Keratinocyte (primary cell): ENCODE measurements at regions not wholly inside any gene's neighbourhood (a gene's known extent, or its start where the extent isn't known, plus 50 kb on each side); places are given as distances from the start of the nearest gene placed in this dataset.

Source experiments
- EZH2 ChIP-seq: IDR thresholded peaks from one replicate; pipeline ENCODE4 v1.6.1; 2012; ENCODE audit warnings: inconsistent platforms, mild to moderate bottlenecking, low read length, moderate library complexity
- TF ChIP-seq, protein P1 (sequence below), 3 experiments: IDR thresholded peaks in 1 of 3; conservative IDR thresholded peaks in 1 of 3; optimal IDR thresholded peaks in 1 of 3; 2 replicates in 2 of 3; 3 replicates in 1 of 3; pipeline versions ENCODE3 to v1.5.1; 2011; ENCODE audit warnings: low read length in 3 of 3, mild to moderate bottlenecking in 3 of 3, moderate library complexity in 2 of 3, control low read depth in 1 of 3, inconsistent platforms in 1 of 3; ENCODE audit not compliant: insufficient read depth in 2 of 3; ENCODE audit errors: extremely low read depth in 1 of 3

DNA sequence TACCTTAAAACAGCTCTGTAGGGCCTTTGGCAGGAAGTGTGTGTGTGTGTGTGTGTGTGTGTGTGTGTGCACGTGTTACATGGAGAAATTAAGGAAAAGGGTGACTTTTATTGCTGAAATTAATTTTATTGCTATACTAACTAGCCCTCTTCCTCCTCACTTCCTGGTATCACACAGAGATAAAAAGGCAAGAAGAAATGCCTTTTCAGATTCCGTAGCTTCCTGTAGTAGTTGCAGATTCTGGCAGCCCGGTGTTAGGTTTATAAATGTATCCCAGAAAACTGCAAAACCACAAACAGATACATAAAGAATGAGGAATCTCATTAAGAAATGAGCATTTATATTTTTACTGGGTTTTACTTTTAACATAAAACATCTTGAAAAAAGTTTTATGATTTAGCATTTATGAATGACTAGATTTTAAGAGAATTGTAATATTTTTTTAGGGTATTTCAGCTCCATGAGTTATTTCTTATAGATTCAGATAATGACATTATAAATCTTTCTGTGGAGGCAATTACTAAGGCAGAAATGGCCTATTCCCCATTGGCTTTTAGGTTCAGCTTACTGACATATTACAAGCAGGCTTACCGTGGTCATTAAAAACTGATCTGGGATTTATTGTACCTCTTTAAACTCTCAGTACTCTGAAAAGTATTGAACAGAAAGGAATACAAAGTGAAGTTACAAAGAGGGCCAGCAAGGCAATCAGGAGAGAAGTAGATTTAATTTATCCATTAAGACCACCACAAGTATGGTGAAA lies 249.1 kb upstream of the TSHZ2 start:
- TF ChIP-seq, protein P1, sequence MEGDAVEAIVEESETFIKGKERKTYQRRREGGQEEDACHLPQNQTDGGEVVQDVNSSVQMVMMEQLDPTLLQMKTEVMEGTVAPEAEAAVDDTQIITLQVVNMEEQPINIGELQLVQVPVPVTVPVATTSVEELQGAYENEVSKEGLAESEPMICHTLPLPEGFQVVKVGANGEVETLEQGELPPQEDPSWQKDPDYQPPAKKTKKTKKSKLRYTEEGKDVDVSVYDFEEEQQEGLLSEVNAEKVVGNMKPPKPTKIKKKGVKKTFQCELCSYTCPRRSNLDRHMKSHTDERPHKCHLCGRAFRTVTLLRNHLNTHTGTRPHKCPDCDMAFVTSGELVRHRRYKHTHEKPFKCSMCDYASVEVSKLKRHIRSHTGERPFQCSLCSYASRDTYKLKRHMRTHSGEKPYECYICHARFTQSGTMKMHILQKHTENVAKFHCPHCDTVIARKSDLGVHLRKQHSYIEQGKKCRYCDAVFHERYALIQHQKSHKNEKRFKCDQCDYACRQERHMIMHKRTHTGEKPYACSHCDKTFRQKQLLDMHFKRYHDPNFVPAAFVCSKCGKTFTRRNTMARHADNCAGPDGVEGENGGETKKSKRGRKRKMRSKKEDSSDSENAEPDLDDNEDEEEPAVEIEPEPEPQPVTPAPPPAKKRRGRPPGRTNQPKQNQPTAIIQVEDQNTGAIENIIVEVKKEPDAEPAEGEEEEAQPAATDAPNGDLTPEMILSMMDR (optimal IDR thresholded peaks at IDR 0.05 in 1 of 3, IDR thresholded peaks at IDR 0.05 in 1 of 3, conservative IDR thresholded peaks at IDR 0.05 in 1 of 3; ENCODE audit: extremely low read depth in 1 of 3, insufficient read depth in 2 of 3, low read length in 3 of 3), result no peak
- TF ChIP-seq EZH2, result no peak
